MCF 10A (cell line): ENCODE measurements at regions not wholly inside any gene's neighbourhood (a gene's known extent, or its start where the extent isn't known, plus 50 kb on each side); places are given as distances from the start of the nearest gene placed in this dataset.
A peak's percentile ranks its signal among the peaks of the same experiment; 100 is the strongest.

Source experiments
- BruUV-seq: library from RNA; stranded (reverse); fragments of 400-500 nt; replicated peaks from 2 replicates; lab custom pipeline; 2021; lab: Mats Ljungman, UMichigan
- CTCF ChIA-PET: fragments of 300-600 bp; sonication (Branson Sonifier 250); formaldehyde crosslinking; extraction: SDS; loops from one replicate; lab custom pipeline; 2021; ENCODE audit warnings: antibody characterized with exemption, inconsistent platforms; lab: Yijun Ruan, JAX
- POLR2A ChIA-PET: fragments of 300-600, 350-650 bp; sonication (Branson Sonifier 250); formaldehyde crosslinking; extraction: SDS; loops from one replicate; lab custom pipeline; 2020; ENCODE audit warnings: antibody characterized with exemption, inconsistent platforms; lab: Yijun Ruan, JAX
- DNase-seq: peaks from one replicate; pipeline ENCODE4 v3.0.0-alpha.2; 2018; ENCODE audit not compliant: unreplicated experiment
- H3K27ac Mint-ChIP-seq: one replicate; pipeline ENCODE4 v1.8.0; 2022; ENCODE audit warnings: mild to moderate bottlenecking, low read depth, mixed read lengths; ENCODE audit not compliant: unreplicated experiment
- H3K27me3 Mint-ChIP-seq: one replicate; pipeline ENCODE4 v1.8.0; 2022; ENCODE audit warnings: mixed read lengths; ENCODE audit not compliant: insufficient read depth, unreplicated experiment
- H3K36me3 Mint-ChIP-seq: one replicate; pipeline ENCODE4 v1.8.0; 2022; ENCODE audit warnings: mild to moderate bottlenecking, moderate library complexity, mixed read lengths; ENCODE audit not compliant: insufficient read depth, unreplicated experiment
- H3K4me1 Mint-ChIP-seq: one replicate; pipeline ENCODE4 v1.8.0; 2022; ENCODE audit warnings: mixed read lengths; ENCODE audit not compliant: insufficient read depth, unreplicated experiment
- H3K4me3 Mint-ChIP-seq: one replicate; pipeline ENCODE4 v1.8.0; 2022; ENCODE audit warnings: mild to moderate bottlenecking, moderate library complexity, mixed read lengths; ENCODE audit not compliant: unreplicated experiment
- H3K9me3 Mint-ChIP-seq: one replicate; pipeline ENCODE4 v1.8.0; 2022; ENCODE audit warnings: mixed read lengths; ENCODE audit not compliant: unreplicated experiment
- intact Hi-C: fragments of 100-400 bp; cut with micrococcal nuclease; formaldehyde crosslinking; loops from 2 replicates; pipeline ENCODE4 v1.14.1; 2022
- TF ChIP-seq, protein P1 (sequence below): fragments of 200-600 bp; IDR thresholded peaks from one replicate; pipeline ENCODE4 v1.8.0; 2022; ENCODE audit warnings: antibody characterized with exemption, mild to moderate bottlenecking; ENCODE audit not compliant: unreplicated experiment

DNA sequence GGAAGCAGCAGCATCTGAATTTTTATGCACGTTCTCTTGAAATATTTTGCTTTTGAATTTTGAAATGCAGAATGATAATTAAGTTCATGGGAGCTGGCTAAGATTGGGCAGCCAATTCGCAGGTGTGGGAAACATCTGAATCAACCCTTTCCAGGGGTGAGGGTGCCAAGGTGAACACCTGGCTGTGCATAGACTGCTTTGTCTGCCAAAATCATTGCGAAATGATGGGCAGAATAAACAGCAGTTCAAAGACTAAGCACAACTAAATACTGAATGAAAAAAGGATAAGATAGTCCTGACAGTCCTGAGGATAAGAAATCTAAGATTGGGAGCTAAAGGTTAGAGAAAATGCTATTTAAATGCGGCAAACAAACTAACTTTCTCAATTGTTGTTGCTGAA, 813.3 kb upstream of the RAG2 start:
- CTCF ChIA-PET = interaction anchor here (0.5 kb wide), 1 partner anchor 57 kb away, joined by 5 read pairs; no protein-coding TSS in a partner anchor
- H3K9me3 Mint-ChIP-seq = no peaks in the 10 kb centered on the region
- no TSS peak for BruUV-seq
- H3K4me1 Mint-ChIP-seq = peaks cover 13% of the 10 kb centered on the region
- H3K36me3 Mint-ChIP-seq = peaks cover 6% of the 10 kb centered on the region
- H3K27ac Mint-ChIP-seq = peak overlapping the region; percentile 37
- intact Hi-C loops = no loop called here
- POLR2A ChIA-PET = interaction anchor here (0.7 kb wide), 1 partner anchor 103 kb away, joined by 3 read pairs; no protein-coding TSS in a partner anchor
- H3K27me3 Mint-ChIP-seq = no peaks in the 10 kb centered on the region
- DNase-seq = peak; percentile 73
- H3K4me3 Mint-ChIP-seq = no peak overlapping the region
- TF ChIP-seq, protein P1, sequence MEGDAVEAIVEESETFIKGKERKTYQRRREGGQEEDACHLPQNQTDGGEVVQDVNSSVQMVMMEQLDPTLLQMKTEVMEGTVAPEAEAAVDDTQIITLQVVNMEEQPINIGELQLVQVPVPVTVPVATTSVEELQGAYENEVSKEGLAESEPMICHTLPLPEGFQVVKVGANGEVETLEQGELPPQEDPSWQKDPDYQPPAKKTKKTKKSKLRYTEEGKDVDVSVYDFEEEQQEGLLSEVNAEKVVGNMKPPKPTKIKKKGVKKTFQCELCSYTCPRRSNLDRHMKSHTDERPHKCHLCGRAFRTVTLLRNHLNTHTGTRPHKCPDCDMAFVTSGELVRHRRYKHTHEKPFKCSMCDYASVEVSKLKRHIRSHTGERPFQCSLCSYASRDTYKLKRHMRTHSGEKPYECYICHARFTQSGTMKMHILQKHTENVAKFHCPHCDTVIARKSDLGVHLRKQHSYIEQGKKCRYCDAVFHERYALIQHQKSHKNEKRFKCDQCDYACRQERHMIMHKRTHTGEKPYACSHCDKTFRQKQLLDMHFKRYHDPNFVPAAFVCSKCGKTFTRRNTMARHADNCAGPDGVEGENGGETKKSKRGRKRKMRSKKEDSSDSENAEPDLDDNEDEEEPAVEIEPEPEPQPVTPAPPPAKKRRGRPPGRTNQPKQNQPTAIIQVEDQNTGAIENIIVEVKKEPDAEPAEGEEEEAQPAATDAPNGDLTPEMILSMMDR = no peak

DNA sequence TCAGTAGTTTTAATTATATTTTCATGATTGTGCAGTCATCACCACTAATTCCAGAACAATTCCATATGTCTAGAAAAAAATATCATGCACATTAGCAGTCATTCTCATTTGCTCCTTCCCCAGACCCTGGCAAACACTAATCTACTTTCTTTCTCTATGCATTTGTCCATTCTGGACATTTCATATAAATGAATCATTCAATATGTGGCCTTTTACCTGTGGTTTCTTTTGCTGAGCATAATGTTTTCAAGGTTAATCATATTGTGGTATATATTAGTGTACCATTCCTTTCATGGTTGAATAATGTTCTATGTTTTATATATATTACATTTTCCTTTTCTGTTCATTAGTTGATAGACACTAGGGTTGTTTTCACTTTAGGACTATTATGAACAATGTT, 811.1 kb upstream of the RAG2 start:
- ChIA-PET POLR2A (no interaction called here), CTCF (no interaction called here)
- no TSS peak for BruUV-seq
- DNase-seq = no peak
- H3K27ac Mint-ChIP-seq = no peak overlapping the region
- intact Hi-C loops = no loop called here
- TF ChIP-seq, protein P1 = no peak
- peaks cover 6% of the 10 kb centered on the region for H3K36me3 Mint-ChIP-seq
- H3K4me3 Mint-ChIP-seq = no peak overlapping the region
- no peaks in the 10 kb centered on the region for H3K27me3 Mint-ChIP-seq
- H3K4me1 Mint-ChIP-seq = peaks cover 13% of the 10 kb centered on the region
- H3K9me3 Mint-ChIP-seq = no peaks in the 10 kb centered on the region

DNA sequence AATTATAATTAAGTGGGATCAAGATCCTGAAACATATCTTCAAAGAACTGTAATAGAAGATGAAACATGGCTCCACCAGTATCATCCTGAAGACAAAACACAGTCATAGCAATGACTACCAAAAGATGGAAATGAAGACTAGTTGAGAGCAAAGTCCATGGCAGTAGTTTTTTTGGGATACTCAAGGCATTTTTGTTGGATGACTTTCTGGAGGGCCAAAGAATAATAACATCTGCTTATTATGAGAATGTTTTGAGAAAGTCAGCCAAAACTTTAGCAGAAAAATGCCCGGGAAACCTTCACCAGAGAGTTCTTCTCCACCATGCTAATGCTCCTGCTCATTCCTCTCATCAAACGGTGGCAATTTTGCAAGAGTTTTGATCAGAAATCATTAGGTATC, 809.4 kb upstream of the RAG2 start:
- peaks cover 5% of the 10 kb centered on the region for H3K36me3 Mint-ChIP-seq
- CTCF ChIA-PET = no interaction called here
- no peak overlapping the region for H3K4me3 Mint-ChIP-seq
- TF ChIP-seq, protein P1 = no peak
- H3K4me1 Mint-ChIP-seq = peaks cover 13% of the 10 kb centered on the region
- no peaks in the 10 kb centered on the region for H3K27me3 Mint-ChIP-seq
- POLR2A ChIA-PET = interaction anchor here (0.7 kb wide), 1 partner anchor 79 kb away, joined by 3 read pairs; no protein-coding TSS in a partner anchor
- DNase-seq = no peak
- intact Hi-C loops = no loop called here
- peaks cover 5% of the 10 kb centered on the region for H3K9me3 Mint-ChIP-seq
- H3K27ac Mint-ChIP-seq = no peak overlapping the region
- BruUV-seq = no TSS peak

DNA sequence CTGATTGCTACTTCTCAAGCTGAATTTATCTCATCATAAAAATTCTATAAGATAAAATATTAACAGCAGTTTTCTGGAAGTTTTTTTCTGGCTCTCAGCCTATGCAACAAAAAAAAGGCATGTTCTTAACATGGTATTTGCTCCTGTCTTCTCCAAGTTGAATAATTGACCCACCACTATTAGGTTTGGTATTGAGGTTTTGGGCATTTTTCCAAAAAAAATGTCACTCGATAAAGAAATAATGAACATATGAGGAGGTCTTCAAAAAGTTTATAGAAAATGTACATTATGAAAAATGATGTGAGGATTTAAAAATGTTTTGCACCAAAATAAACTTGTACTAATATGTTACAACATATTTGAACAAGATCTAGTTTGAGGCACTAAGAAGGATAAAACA, 808.6 kb upstream of the RAG2 start:
- no peak overlapping the region for H3K27ac Mint-ChIP-seq
- CTCF ChIA-PET = no interaction called here

More for the DNA sequence above, 808.6 kb upstream of the RAG2 start:
- Mint-ChIP-seq H3K27me3 (no peaks in the 10 kb centered on the region), H3K4me1 (peaks cover 13% of the 10 kb centered on the region), H3K36me3 (no peaks in the 10 kb centered on the region), H3K9me3 (peaks cover 5% of the 10 kb centered on the region), H3K4me3 (no peak overlapping the region)
- TF ChIP-seq, protein P1 = no peak
- POLR2A ChIA-PET = no interaction called here
- intact Hi-C loops = no loop called here
- BruUV-seq = no TSS peak
- DNase-seq = no peak
